ENCODE measurements at regions not wholly inside any gene's neighbourhood (a gene's known extent, or its start where the extent isn't known, plus 50 kb on each side); places are given as distances from the start of the nearest gene placed in this dataset.

DNA sequence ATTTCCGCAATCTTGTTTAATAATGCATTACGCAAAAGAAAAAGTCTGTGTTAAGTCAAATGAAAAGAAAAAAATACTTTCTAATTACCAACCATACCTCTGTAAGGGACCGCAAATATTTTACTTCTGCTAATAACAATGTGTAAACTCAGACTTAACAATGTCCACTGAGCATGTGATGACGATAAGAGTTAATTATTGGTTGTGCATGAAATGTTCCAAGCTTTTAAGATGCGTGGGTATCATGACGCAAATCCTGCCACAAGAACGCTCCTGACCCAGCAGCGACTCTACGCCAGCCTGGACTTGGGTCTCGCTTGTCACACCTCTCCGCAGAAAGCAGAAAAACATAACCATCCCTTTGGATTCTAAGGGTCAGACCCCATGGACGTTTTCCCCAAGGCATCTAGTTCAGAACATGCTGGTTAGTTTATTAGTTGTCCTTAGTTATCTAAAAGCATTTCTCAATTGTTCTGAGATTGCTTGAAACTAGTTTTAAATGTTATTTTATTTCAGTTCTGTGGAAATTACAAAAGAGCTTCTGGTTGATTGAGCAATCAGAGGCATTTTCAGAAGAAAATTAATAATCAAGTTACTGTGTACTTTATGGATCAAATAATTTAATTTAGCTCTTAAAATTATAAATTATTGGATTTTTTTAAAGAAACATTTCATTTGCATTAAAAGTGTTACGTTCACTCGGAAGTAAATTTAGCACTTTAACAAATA is 779.9 kb upstream of the ARGLU1 start:
- Mint-ChIP-seq H3K27me3 (ENCODE audit: insufficient read depth, unreplicated experiment) (no peaks in the 10 kb centered on the region), H3K4me3 (ENCODE audit: unreplicated experiment) (no peak overlapping the region), H3K36me3 (ENCODE audit: insufficient read depth, unreplicated experiment) (no peaks in the 10 kb centered on the region), H3K9me3 (ENCODE audit: unreplicated experiment) (peaks cover 7% of the 10 kb centered on the region), H3K4me1 (ENCODE audit: insufficient read depth, unreplicated experiment) (peaks cover 11% of the 10 kb centered on the region), H3K27ac (ENCODE audit: low read depth, unreplicated experiment) (no peak overlapping the region)
- TF ChIP-seq, protein P1, sequence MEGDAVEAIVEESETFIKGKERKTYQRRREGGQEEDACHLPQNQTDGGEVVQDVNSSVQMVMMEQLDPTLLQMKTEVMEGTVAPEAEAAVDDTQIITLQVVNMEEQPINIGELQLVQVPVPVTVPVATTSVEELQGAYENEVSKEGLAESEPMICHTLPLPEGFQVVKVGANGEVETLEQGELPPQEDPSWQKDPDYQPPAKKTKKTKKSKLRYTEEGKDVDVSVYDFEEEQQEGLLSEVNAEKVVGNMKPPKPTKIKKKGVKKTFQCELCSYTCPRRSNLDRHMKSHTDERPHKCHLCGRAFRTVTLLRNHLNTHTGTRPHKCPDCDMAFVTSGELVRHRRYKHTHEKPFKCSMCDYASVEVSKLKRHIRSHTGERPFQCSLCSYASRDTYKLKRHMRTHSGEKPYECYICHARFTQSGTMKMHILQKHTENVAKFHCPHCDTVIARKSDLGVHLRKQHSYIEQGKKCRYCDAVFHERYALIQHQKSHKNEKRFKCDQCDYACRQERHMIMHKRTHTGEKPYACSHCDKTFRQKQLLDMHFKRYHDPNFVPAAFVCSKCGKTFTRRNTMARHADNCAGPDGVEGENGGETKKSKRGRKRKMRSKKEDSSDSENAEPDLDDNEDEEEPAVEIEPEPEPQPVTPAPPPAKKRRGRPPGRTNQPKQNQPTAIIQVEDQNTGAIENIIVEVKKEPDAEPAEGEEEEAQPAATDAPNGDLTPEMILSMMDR (IDR thresholded peaks at IDR 0.05; ENCODE audit: unreplicated experiment), result no peak
- intact Hi-C loops (cut with micrococcal nuclease), result no loop called here
- no TSS peak for BruUV-seq (replicated peaks)
- ChIA-PET POLR2A (interaction anchor here (0.8 to 1.0 kb wide), 2 partner anchors 47 to 71 kb away, joined by 3 read pairs; no protein-coding TSS in a partner anchor), CTCF (interaction anchor here (1.0 kb wide), 1 partner anchor 808 kb away, joined by 3 read pairs; no protein-coding TSS in a partner anchor)
- no peak for DNase-seq (ENCODE audit: unreplicated experiment)

DNA sequence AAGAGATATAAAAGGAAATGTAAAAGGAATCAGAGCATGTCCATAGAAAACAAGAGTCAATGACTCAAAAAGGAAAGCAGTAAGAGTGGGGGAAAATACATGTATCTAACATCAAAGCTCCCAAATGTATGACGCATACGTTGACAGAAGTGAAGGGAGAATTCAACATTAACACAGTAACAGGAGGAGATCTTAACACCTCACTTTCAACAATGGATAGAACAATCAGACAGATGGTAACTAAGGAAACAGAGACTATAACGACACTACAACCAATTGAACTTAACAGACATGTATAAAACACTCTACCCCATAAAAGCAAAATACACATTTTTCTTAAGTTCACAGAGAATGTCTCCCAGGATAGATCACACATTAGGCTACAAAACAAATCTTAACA is 774.8 kb upstream of the ARGLU1 start:
- no peaks in the 10 kb centered on the region for H3K27me3 Mint-ChIP-seq (ENCODE audit: insufficient read depth, unreplicated experiment)
- peaks cover 13% of the 10 kb centered on the region for H3K9me3 Mint-ChIP-seq (ENCODE audit: unreplicated experiment)
- no peak for DNase-seq (ENCODE audit: unreplicated experiment)
- no TSS peak for BruUV-seq (replicated peaks)
- H3K4me1 Mint-ChIP-seq (ENCODE audit: insufficient read depth, unreplicated experiment), result peaks cover 17% of the 10 kb centered on the region
- TF ChIP-seq, protein P1 (IDR thresholded peaks at IDR 0.05; ENCODE audit: unreplicated experiment), result no peak
- H3K27ac Mint-ChIP-seq (ENCODE audit: low read depth, unreplicated experiment), result no peak overlapping the region
- CTCF ChIA-PET, result no interaction called here
- intact Hi-C loops (cut with micrococcal nuclease), result no loop called here
- no peak overlapping the region for H3K4me3 Mint-ChIP-seq (ENCODE audit: unreplicated experiment)
- POLR2A ChIA-PET, result no interaction called here
- H3K36me3 Mint-ChIP-seq (ENCODE audit: insufficient read depth, unreplicated experiment), result no peaks in the 10 kb centered on the region

- POLR2A ChIA-PET, result interaction anchor here (0.7 kb wide), 1 partner anchor 9 kb away, joined by 3 read pairs; no protein-coding TSS in a partner anchor
- peaks cover 13% of the 10 kb centered on the region for H3K9me3 Mint-ChIP-seq (ENCODE audit: unreplicated experiment)
- CTCF ChIA-PET, result no interaction called here
Observed at GRCh38 chr13:107339209-107339608, 771.3 kb upstream of the ARGLU1 start.

GRCh38 chr13:107332188-107332587 is 764.3 kb upstream of the ARGLU1 start:
- Mint-ChIP-seq H3K27ac (ENCODE audit: low read depth, unreplicated experiment) (no peak overlapping the region), H3K4me1 (ENCODE audit: insufficient read depth, unreplicated experiment) (peaks cover 6% of the 10 kb centered on the region), H3K9me3 (ENCODE audit: unreplicated experiment) (no peaks in the 10 kb centered on the region), H3K36me3 (ENCODE audit: insufficient read depth, unreplicated experiment) (no peaks in the 10 kb centered on the region), H3K27me3 (ENCODE audit: insufficient read depth, unreplicated experiment) (no peaks in the 10 kb centered on the region), H3K4me3 (ENCODE audit: unreplicated experiment) (no peak overlapping the region)
- no peak for DNase-seq (ENCODE audit: unreplicated experiment)
- TF ChIP-seq, protein P1 (IDR thresholded peaks at IDR 0.05; ENCODE audit: unreplicated experiment), result no peak
- intact Hi-C loops (cut with micrococcal nuclease), result no loop called here
- ChIA-PET CTCF (no interaction called here), POLR2A (no interaction called here)
- BruUV-seq (replicated peaks), result no TSS peak

More at GRCh38 chr13:107339209-107339608, 771.3 kb upstream of the ARGLU1 start:
- Mint-ChIP-seq H3K27ac (ENCODE audit: low read depth, unreplicated experiment) (no peak overlapping the region), H3K4me3 (ENCODE audit: unreplicated experiment) (no peak overlapping the region), H3K27me3 (ENCODE audit: insufficient read depth, unreplicated experiment) (no peaks in the 10 kb centered on the region), H3K4me1 (ENCODE audit: insufficient read depth, unreplicated experiment) (peaks cover 17% of the 10 kb centered on the region), H3K36me3 (ENCODE audit: insufficient read depth, unreplicated experiment) (no peaks in the 10 kb centered on the region)
- no TSS peak for BruUV-seq (replicated peaks)
- intact Hi-C loops (cut with micrococcal nuclease), result no loop called here
- DNase-seq (ENCODE audit: unreplicated experiment), result peak; percentile 69
- TF ChIP-seq, protein P1 (IDR thresholded peaks at IDR 0.05; ENCODE audit: unreplicated experiment), result no peak

Data from MCF 10A (cell line).